Fibroblast of skin of scalp (primary cell): ENCODE measurements at regions not wholly inside any gene's neighbourhood (a gene's known extent, or its start where the extent isn't known, plus 50 kb on each side); places are given as distances from the start of the nearest gene placed in this dataset.

Source experiments
- DNase-seq: peaks from one replicate; pipeline ENCODE4 v3.0.0-alpha.2; 2013

- no peak for DNase-seq
Measured at GRCh38 chr19:30608471-30608870, 236.3 kb downstream of the ZNF536 start.
